ENCODE measurements at regions not wholly inside any gene's neighbourhood (a gene's known extent, or its start where the extent isn't known, plus 50 kb on each side); places are given as distances from the start of the nearest gene placed in this dataset.

DNA sequence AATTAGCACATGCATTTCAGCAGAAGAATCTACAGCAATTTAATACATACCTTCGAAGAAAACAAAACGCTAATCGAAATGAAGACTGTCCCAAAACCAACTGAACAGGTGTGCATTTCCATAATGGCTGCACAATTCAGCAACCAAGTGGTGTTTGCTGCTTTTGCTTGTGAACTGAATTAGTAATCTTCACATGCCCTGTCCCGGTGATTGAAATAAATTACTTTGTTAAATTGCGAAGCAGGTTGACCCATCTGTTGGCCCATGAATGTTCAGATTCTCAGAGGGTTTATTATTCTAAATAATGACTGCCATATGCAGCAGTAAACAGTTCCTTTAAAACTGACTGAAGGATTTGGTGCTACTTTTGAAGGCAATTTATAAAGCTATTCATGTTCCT is 445.2 kb upstream of the NFE2L3 start:
- TF ChIP-seq POLR2AphosphoS5 (IDR thresholded peaks at IDR 0.05; ENCODE audit: low read depth, low read length) (no peak), TAF1 (IDR thresholded peaks at IDR 0.05; ENCODE audit: borderline replicate concordance, low read depth, low read length) (no peak), POLR2A (IDR thresholded peaks at IDR 0.05; ENCODE audit: low read depth, low read length) (no peak)
- no peak for FAIRE-seq
- no peak for DNase-seq (ENCODE audit: insufficient read length)

DNA sequence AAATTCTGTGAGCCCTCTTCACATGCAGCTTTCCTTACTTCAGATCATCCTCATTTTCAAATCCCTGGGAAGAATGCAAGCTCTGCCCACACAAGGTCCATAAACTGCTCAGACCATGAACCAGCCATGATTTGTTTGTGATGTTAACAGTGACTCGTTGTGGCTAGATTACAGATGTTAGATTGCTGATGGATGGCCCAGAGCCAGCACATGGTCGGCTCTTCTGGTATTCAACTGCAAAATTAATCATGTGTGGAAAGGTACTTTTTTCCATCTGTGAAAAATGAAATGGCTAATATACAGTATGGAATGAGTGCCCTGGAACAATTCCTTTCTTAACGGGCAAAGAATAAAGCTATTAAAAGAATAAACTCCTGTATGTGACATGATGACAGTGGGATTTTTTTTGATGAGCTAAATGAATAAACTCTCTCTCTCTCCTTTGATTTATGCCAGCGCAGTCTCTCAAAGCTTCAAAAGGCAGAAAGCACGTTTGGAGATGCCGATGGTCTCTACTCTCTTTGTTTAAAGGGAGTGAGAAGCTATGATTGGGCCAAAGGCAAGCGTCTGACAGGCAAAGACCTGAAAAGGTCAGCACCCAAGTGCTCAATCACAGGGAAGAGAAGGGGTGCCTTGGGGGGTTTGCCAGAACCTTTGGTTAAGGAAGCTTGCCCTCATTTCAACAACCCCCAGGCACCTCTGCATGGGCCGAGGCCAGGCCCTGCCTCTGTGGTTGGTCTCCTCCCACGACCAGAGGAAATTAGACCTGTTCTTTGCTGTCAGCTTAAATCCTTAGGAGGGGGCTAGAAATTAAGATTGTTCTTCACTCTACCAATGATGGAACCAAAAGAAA is 444.0 kb upstream of the NFE2L3 start:
- DNase-seq (ENCODE audit: insufficient read length): no peak
- TF ChIP-seq TAF1 (IDR thresholded peaks at IDR 0.05; ENCODE audit: borderline replicate concordance, low read depth, low read length) (no peak), POLR2A (IDR thresholded peaks at IDR 0.05; ENCODE audit: low read depth, low read length) (no peak)
- no peak for FAIRE-seq

- DNase-seq (ENCODE audit: insufficient read length) (no peak), FAIRE-seq (no peak)
- no peak for TF ChIP-seq TAF1 (IDR thresholded peaks at IDR 0.05; ENCODE audit: borderline replicate concordance, low read depth, low read length)
- TF ChIP-seq POLR2AphosphoS5 (IDR thresholded peaks at IDR 0.05; ENCODE audit: low read depth, low read length): no peak
These were observed 441.0 kb upstream of the NFE2L3 start for GRCh38 chr7:25710959-25711358.

- TF ChIP-seq POLR2A (IDR thresholded peaks at IDR 0.05; ENCODE audit: low read depth, low read length) (no peak), POLR2AphosphoS5 (IDR thresholded peaks at IDR 0.05; ENCODE audit: low read depth, low read length) (no peak), TAF1 (IDR thresholded peaks at IDR 0.05; ENCODE audit: borderline replicate concordance, low read depth, low read length) (no peak)
- DNase-seq (ENCODE audit: insufficient read length) (no peak), FAIRE-seq (no peak)
These were observed 440.1 kb upstream of the NFE2L3 start for GRCh38 chr7:25711940-25712339.

GRCh38 chr7:25712500-25712899 is 439.5 kb upstream of the NFE2L3 start:
- FAIRE-seq: no peak
- DNase-seq (ENCODE audit: insufficient read length): no peak
- TF ChIP-seq POLR2AphosphoS5 (IDR thresholded peaks at IDR 0.05; ENCODE audit: low read depth, low read length) (no peak), TAF1 (IDR thresholded peaks at IDR 0.05; ENCODE audit: borderline replicate concordance, low read depth, low read length) (no peak), POLR2A (IDR thresholded peaks at IDR 0.05; ENCODE audit: low read depth, low read length) (no peak)

DNA sequence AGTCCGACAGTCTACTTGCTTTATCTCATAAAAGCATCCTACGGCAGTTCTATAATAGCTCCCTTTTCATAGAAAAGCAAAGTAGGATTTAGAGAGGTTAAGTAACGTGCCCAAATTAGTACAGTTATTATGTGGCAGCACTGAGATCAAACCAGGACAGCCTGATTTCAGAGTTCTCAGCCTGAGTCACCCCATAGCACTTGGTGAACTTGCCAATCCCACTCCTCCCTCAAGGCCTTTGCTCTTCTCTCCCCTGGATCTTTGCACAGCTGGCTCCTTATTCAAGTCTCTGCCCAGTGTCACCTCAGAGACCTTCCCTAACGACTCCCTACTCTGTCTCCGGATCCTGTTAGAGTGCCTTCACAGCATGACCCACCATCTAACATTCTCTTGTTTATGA is 438.0 kb upstream of the NFE2L3 start:
- no peak for TF ChIP-seq POLR2A (IDR thresholded peaks at IDR 0.05; ENCODE audit: low read depth, low read length)
- TF ChIP-seq POLR2AphosphoS5 (IDR thresholded peaks at IDR 0.05; ENCODE audit: low read depth, low read length): no peak
- no peak for TF ChIP-seq TAF1 (IDR thresholded peaks at IDR 0.05; ENCODE audit: borderline replicate concordance, low read depth, low read length)
- DNase-seq (ENCODE audit: insufficient read length): no peak
- FAIRE-seq: no peak

GRCh38 chr7:25716421-25716820 is 435.6 kb upstream of the NFE2L3 start:
- TF ChIP-seq POLR2A (IDR thresholded peaks at IDR 0.05; ENCODE audit: low read depth, low read length): no peak
- no peak for TF ChIP-seq POLR2AphosphoS5 (IDR thresholded peaks at IDR 0.05; ENCODE audit: low read depth, low read length)
- no peak for TF ChIP-seq TAF1 (IDR thresholded peaks at IDR 0.05; ENCODE audit: borderline replicate concordance, low read depth, low read length)
- DNase-seq (ENCODE audit: insufficient read length) (no peak), FAIRE-seq (no peak)

DNA sequence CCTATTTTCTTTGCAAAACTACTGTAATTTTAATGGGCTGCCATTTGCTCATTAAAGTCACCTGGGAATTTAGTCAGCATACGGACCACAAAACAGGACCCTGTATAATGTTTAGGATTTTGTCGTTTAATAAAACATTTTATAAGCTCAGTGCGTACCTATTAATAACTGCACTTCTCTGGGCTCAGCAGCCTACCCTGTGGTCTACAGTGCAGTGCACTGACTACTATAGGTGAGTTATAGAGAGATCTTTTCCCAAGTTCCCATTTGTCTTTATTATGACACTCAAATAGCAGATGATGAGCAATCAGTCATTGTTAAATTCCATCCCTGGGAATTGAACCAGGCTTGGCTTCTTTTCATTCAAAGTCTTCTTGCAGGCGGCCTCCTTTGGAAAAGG is 433.4 kb upstream of the NFE2L3 start:
- no peak for TF ChIP-seq TAF1 (IDR thresholded peaks at IDR 0.05; ENCODE audit: borderline replicate concordance, low read depth, low read length)
- TF ChIP-seq POLR2A (IDR thresholded peaks at IDR 0.05; ENCODE audit: low read depth, low read length): no peak
- TF ChIP-seq POLR2AphosphoS5 (IDR thresholded peaks at IDR 0.05; ENCODE audit: low read depth, low read length): no peak
- no peak for FAIRE-seq
- DNase-seq (ENCODE audit: insufficient read length): no peak

GRCh38 chr7:25719190-25719896 is 432.7 kb upstream of the NFE2L3 start:
- no peak for TF ChIP-seq TAF1 (IDR thresholded peaks at IDR 0.05; ENCODE audit: borderline replicate concordance, low read depth, low read length)
- no peak for TF ChIP-seq POLR2AphosphoS5 (IDR thresholded peaks at IDR 0.05; ENCODE audit: low read depth, low read length)
- TF ChIP-seq POLR2A (IDR thresholded peaks at IDR 0.05; ENCODE audit: low read depth, low read length): no peak
- no peak for DNase-seq (ENCODE audit: insufficient read length)
- no peak for FAIRE-seq

GRCh38 chr7:25720427-25720826 is 431.6 kb upstream of the NFE2L3 start:
- DNase-seq (ENCODE audit: insufficient read length) (no peak), FAIRE-seq (peak; percentile 14)
- TF ChIP-seq POLR2A (IDR thresholded peaks at IDR 0.05; ENCODE audit: low read depth, low read length) (no peak), POLR2AphosphoS5 (IDR thresholded peaks at IDR 0.05; ENCODE audit: low read depth, low read length) (no peak), TAF1 (IDR thresholded peaks at IDR 0.05; ENCODE audit: borderline replicate concordance, low read depth, low read length) (no peak)

DNA sequence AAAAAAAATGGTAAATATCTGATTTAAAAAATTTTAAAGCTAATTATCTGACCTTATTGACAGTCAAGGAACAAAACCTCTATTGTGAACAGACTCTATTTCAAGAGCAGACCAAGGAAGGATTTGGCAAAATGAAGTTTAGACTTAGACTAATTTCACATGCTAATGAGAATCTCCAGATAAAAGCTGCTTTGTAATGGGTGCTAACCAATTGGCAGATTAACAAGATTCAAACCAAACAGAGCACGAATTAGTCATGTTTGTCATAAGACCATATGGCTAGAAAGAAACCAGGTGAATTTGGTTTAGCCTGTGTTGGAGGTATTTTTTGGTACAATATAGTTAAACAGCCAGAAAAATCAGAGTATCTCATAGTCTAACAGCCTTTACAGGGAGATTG is 429.1 kb upstream of the NFE2L3 start:
- DNase-seq (ENCODE audit: insufficient read length) (no peak), FAIRE-seq (no peak)
- TF ChIP-seq TAF1 (IDR thresholded peaks at IDR 0.05; ENCODE audit: borderline replicate concordance, low read depth, low read length) (no peak), POLR2A (IDR thresholded peaks at IDR 0.05; ENCODE audit: low read depth, low read length) (no peak), POLR2AphosphoS5 (IDR thresholded peaks at IDR 0.05; ENCODE audit: low read depth, low read length) (no peak)

GRCh38 chr7:25725451-25725850 is 426.5 kb upstream of the NFE2L3 start:
- no peak for DNase-seq (ENCODE audit: insufficient read length)
- no peak for FAIRE-seq
- no peak for TF ChIP-seq POLR2AphosphoS5 (IDR thresholded peaks at IDR 0.05; ENCODE audit: low read depth, low read length)
- TF ChIP-seq TAF1 (IDR thresholded peaks at IDR 0.05; ENCODE audit: borderline replicate concordance, low read depth, low read length): no peak
- no peak for TF ChIP-seq POLR2A (IDR thresholded peaks at IDR 0.05; ENCODE audit: low read depth, low read length)
